A673 (cell line): ENCODE measurements at regions not wholly inside any gene's neighbourhood (a gene's known extent, or its start where the extent isn't known, plus 50 kb on each side); places are given as distances from the start of the nearest gene placed in this dataset.

Experiments
- EZH2 ChIP-seq: fragments of 200-600 bp; sonication (generic); IDR thresholded peaks from 2 replicates; pipeline ENCODE4 v1.6.1; 2017; ENCODE audit warnings: borderline replicate concordance, low read depth, mild to moderate bottlenecking, mixed read lengths, antibody characterized with exemption, low read length; ENCODE audit not compliant: poor library complexity, severe bottlenecking
- TF ChIP-seq, protein P1 (sequence below): fragments of 300-800, 200-600 bp; sonication (generic); conservative IDR thresholded peaks from 2 replicates; pipeline ENCODE4 v1.5.1; 2017; ENCODE audit warnings: low read depth, mild to moderate bottlenecking, antibody characterized with exemption, low read length, moderate library complexity, mixed read lengths

DNA sequence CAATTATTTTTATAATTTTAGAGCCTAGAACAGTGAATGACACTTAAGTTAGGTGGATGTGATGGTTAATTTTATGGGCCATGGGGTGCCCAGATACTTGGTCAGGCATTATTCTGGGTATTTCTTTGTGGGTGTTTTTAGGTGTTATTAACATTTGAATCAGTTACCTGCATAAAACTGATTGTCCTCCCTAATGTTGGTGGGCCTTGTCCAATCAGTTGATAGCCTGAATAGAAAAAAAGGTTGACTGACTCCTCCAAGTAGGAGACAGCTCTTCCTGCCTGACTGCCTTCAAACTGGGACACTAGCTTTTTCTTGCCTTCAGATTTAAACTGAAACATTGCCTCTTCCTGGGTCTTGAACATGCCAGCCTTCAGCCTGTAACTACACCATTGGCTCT, 312.9 kb upstream of the FIGN start:
- TF ChIP-seq EZH2 = no peak
- TF ChIP-seq, protein P1, sequence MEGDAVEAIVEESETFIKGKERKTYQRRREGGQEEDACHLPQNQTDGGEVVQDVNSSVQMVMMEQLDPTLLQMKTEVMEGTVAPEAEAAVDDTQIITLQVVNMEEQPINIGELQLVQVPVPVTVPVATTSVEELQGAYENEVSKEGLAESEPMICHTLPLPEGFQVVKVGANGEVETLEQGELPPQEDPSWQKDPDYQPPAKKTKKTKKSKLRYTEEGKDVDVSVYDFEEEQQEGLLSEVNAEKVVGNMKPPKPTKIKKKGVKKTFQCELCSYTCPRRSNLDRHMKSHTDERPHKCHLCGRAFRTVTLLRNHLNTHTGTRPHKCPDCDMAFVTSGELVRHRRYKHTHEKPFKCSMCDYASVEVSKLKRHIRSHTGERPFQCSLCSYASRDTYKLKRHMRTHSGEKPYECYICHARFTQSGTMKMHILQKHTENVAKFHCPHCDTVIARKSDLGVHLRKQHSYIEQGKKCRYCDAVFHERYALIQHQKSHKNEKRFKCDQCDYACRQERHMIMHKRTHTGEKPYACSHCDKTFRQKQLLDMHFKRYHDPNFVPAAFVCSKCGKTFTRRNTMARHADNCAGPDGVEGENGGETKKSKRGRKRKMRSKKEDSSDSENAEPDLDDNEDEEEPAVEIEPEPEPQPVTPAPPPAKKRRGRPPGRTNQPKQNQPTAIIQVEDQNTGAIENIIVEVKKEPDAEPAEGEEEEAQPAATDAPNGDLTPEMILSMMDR = no peak
